NCI-H1417 treated with DMSO at 0.1 percent for 48 hours (cell line): ENCODE measurements at regions not wholly inside any gene's neighbourhood (a gene's known extent, or its start where the extent isn't known, plus 50 kb on each side); places are given as distances from the start of the nearest gene placed in this dataset.
"Not testable (repeated sequence)": the region's sequence is repeated elsewhere in the genome, so short reads cannot be mapped to it uniquely, and the experiment has no call there.

ENCODE experiments used
- DNase-seq: peaks from one replicate; lab custom pipeline; 2025; lab: John Stamatoyannopoulos, UW

GRCh38 chr4:184335520-184335919 lies 117.8 kb upstream of the ENPP6 start:
- no peak for DNase-seq

DNA sequence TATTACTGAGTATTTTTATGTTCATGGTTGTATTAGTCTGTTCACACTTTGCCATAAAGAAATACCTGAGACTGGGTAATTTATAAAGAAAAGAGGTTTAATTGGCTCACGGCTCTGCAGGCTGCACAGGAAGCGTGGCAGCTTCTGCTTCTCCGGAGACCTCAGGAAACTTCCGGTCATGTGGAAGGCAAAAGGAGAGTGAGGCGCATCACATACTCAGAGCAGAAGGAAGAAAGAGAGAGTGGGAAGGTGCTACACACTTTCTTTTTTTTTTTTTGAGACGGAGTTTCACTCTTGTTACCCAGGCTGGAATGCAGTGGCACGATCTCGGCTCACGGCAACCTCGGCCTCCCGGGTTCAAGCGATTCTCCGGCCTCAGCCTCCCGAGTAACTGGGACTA lies 115.8 kb upstream of the ENPP6 start:
- DNase-seq, result not testable (repeated sequence)

- peak; percentile 15 for DNase-seq
These were observed 113.8 kb upstream of the ENPP6 start for GRCh38 chr4:184331268-184331995.

GRCh38 chr4:184330517-184331094 lies 112.9 kb upstream of the ENPP6 start:
- DNase-seq, result not testable (repeated sequence)

- DNase-seq, result no peak
These were observed 112.2 kb upstream of the ENPP6 start for GRCh38 chr4:184329659-184330400.

GRCh38 chr4:184329235-184329634 lies 111.6 kb upstream of the ENPP6 start:
- DNase-seq, result no peak

DNA sequence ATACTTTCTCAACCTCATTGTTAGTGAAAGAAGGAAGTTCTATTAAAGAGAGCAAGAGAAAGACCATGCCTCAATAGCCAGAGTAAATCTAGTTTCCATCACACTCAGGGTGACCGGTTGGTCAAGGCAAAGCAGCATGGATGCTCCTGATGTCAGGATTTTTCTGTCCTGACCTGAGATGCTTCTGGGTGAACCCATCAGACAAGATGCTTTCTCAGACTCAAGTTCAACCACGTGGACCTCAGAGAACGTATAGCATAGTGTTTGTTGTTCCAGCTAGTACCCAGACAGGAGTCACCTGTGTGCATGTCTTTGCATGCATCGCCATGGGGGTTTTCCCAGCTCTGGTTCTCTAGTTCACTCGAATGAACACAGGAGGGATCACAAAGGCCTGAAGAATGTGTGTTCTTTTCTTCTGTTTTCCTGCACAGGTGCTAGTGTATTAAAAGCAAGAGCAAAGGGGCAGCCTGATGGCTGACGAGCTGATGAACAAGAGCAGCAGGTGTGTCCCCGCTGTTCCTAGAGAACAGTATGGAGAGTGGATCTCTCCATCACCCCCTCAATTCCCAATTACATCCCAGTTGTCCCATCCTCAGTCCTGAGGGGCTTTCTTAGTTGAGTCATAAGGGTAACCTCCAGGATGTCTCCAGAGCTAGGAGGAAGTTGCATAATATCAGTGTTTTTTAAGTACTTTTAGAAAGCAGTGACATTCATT lies 110.5 kb upstream of the ENPP6 start:
- no peak for DNase-seq

DNA sequence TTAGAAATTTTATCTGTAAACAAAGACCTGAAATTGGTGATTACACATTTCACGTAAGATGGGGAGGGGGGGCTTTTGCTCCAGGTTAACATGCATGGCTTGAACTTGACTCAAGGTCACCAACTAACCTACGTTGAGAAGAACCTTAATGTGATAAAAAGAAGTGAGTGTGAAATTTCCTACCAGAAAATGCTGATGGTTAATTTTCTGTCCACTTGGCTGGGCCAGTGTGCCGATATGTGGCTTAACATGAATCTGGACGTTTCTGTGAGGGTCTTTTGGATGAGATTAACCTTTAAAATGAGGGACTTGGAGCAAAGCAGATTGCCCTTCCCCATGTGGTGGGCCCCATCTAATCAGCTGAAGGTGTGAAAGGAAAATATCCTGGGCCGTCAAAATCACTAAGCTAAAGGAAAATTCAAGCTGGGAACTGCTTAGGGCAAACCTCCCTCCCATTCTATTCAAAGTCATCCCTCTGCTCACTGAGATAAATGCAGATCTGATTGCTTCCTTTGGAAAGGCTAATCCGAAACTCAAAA lies 107.3 kb upstream of the ENPP6 start:
- DNase-seq, result no peak

DNA sequence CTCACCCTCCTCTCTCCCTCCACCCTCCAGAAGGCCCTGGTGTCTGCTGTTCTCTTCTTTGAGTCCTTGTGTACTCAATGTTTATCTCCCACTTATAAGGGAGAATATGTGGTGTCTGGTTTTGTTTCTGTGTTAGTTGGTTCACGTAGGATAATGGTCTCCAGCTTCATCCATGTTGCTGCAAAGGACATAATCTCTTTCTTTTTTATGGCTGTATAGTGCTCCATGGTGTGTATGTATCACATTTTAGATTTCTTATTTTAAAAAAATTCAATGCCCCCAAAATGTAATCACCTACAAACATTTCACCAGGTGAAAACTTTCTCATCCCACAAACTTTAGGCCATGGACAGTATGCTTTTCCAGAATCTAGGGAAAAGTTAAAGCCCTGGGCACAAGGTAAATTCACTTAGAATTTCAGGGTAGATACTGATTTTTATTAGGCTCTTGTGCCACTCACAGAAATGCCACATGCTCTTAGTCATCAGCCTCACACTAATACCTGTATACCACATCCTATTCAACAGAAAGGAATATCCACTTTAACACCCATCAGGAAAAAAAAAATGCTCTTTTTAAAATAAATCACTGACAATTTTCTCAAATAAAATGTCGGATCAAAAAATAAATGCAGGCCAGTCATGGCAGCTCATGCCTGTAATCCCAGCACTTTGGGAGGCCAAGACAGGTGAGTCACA lies 104.8 kb upstream of the ENPP6 start:
- DNase-seq, result no peak

- DNase-seq, result no peak
These were observed 103.0 kb upstream of the ENPP6 start for GRCh38 chr4:184320631-184321030.

DNA sequence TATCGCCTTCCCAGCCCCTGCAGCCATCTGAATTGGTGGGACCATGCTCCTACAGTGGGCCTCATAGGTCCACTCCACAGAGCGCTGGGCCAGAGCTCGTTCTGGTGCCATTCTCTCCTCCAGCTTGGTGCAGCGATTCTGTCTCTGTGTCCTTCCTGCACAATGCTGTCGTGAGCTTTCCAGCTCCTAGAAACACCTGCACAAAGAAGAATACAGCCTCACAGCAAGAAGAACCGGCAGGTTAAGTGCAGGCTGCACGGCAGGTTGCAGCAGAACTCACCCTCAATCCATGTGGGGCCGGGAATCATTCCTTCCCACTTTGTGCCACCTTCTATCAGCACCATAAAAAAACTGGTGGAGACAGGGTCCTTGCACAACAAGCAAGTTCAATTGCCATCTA lies 101.2 kb upstream of the ENPP6 start:
- DNase-seq, result no peak

GRCh38 chr4:184317234-184317918 lies 99.7 kb upstream of the ENPP6 start:
- DNase-seq, result no peak

DNA sequence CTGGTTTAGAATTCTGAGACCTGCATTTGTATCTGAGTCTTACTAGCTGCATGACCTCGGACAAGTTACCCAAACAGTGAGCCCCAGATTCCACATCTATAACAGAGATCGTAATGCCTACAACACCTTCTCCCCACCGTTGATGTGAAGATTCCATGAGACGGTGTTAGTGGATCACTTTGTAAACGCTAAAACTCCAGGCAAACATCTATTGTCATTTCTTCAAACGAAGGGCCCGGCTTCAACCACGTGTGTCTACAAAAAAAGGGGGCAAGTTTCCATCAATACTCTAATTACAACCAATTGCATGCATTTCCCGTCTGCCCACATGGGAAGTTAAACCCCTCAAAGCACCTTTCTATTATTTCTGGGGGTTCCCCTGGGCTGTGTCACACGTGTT lies 99.1 kb upstream of the ENPP6 start:
- no peak for DNase-seq

DNA sequence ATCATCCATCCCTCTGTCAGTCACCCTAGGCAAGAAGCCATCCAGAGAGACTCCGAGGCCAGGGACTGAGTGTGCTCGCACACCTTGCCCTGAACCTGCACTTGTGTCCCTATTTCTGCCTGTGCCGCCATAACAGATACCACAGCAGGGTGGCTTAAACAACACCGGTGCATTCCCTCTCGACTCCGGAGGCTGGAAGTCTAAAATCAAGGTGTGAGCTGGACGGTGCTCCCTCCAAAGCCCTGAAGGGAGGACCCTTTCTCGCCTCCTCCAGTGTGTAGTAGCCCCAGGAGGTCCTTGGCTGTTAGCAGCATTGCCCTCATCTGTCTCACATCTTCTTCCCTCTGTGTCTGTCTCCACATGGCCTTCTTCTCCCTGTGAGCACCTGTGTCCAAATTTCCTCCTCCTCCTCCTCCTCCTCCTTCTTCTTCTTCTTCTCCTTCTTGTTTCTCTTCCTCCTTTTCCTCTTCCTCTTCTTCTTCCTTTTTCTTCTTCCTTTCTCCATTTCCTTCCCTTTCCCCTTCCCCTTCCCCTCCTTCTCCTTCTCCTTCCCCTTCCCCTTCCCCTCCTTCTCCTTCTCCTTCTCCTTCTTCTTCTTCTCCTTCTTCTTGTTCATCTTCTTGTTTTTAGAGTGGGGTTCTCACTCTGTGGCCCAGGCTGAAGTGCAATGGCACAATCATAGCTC lies 98.1 kb upstream of the ENPP6 start:
- no peak for DNase-seq

- DNase-seq, result no peak
These were observed 96.3 kb upstream of the ENPP6 start for GRCh38 chr4:184313702-184314659.

- no peak for DNase-seq
These were observed 95.4 kb upstream of the ENPP6 start for GRCh38 chr4:184313058-184313581.

- DNase-seq, result no peak
These were observed 94.5 kb upstream of the ENPP6 start for GRCh38 chr4:184312126-184312525.

GRCh38 chr4:184310881-184311709 lies 93.4 kb upstream of the ENPP6 start:
- DNase-seq, result no peak
